ENCODE measurements at regions not wholly inside any gene's neighbourhood (a gene's known extent, or its start where the extent isn't known, plus 50 kb on each side); places are given as distances from the start of the nearest gene placed in this dataset.

- no peak for TF ChIP-seq CTCF (IDR thresholded peaks at IDR 0.05)
- no peak for TF ChIP-seq POLR2A (IDR thresholded peaks at IDR 0.05)
These were observed 512.4 kb downstream of the GALR1 start for GRCh38 chr18:77762014-77762413.

Data from vagina (tissue), 2 donors.